Osteocyte (in vitro differentiated cells): ENCODE measurements at regions not wholly inside any gene's neighbourhood (a gene's known extent, or its start where the extent isn't known, plus 50 kb on each side); places are given as distances from the start of the nearest gene placed in this dataset.

Experiments
- DNase-seq: peaks from one replicate; pipeline ENCODE4 v3.0.0; 2021; ENCODE audit warnings: mixed read lengths; ENCODE audit not compliant: unreplicated experiment; ENCODE audit errors: extremely low spot score
- H3K27ac Mint-ChIP-seq: one replicate; pipeline ENCODE4 v1.8.0; 2021; ENCODE audit warnings: mild to moderate bottlenecking, mixed read lengths; ENCODE audit not compliant: unreplicated experiment
- H3K27me3 Mint-ChIP-seq: one replicate; pipeline ENCODE4 v1.8.0; 2021; ENCODE audit warnings: mixed read lengths; ENCODE audit not compliant: unreplicated experiment
- H3K36me3 Mint-ChIP-seq: one replicate; pipeline ENCODE4 v1.8.0; 2021; ENCODE audit warnings: mixed read lengths; ENCODE audit not compliant: unreplicated experiment
- H3K4me1 Mint-ChIP-seq: one replicate; pipeline ENCODE4 v1.8.0; 2021; ENCODE audit warnings: mixed read lengths; ENCODE audit not compliant: unreplicated experiment
- H3K4me3 Mint-ChIP-seq: one replicate; pipeline ENCODE4 v1.8.0; 2021; ENCODE audit warnings: mild to moderate bottlenecking, moderate library complexity, mixed read lengths; ENCODE audit not compliant: unreplicated experiment
- H3K9me3 Mint-ChIP-seq: one replicate; pipeline ENCODE4 v1.8.0; 2021; ENCODE audit warnings: mixed read lengths; ENCODE audit not compliant: unreplicated experiment
- TF ChIP-seq, protein P1 (sequence below): fragments of 200-600 bp; sonication (generic); IDR thresholded peaks from 2 replicates; pipeline ENCODE4 v1.5.0; 2021; ENCODE audit warnings: antibody characterized with exemption, mild to moderate bottlenecking, moderate library complexity

DNA sequence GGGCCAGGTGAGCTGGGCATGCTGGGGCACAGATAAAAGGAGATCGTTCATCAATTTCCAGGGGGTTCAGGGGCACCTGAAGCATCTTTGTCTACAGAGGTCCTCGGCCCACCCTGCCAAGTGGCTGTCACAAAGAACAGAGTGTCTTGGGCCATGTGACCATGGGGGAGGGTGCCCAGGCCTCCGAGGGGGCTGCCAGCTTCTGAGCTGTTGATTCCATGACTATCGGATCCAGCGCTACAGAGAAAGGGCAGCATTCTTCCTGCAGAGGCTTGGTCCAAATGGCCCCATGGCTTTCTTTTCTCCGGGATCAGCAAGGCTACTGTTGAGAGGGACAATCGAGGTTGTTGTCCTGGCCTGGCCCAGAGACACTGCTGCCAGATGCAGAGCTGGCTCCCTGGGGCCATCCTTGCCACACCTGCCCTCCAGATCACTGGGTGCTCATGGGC is 289.2 kb downstream of the ZSWIM6 start:
- no peaks in the 10 kb centered on the region for H3K27me3 Mint-ChIP-seq
- DNase-seq = no peak
- H3K36me3 Mint-ChIP-seq = no peaks in the 10 kb centered on the region
- no peak overlapping the region for H3K4me3 Mint-ChIP-seq
- no peaks in the 10 kb centered on the region for H3K9me3 Mint-ChIP-seq
- TF ChIP-seq, protein P1, sequence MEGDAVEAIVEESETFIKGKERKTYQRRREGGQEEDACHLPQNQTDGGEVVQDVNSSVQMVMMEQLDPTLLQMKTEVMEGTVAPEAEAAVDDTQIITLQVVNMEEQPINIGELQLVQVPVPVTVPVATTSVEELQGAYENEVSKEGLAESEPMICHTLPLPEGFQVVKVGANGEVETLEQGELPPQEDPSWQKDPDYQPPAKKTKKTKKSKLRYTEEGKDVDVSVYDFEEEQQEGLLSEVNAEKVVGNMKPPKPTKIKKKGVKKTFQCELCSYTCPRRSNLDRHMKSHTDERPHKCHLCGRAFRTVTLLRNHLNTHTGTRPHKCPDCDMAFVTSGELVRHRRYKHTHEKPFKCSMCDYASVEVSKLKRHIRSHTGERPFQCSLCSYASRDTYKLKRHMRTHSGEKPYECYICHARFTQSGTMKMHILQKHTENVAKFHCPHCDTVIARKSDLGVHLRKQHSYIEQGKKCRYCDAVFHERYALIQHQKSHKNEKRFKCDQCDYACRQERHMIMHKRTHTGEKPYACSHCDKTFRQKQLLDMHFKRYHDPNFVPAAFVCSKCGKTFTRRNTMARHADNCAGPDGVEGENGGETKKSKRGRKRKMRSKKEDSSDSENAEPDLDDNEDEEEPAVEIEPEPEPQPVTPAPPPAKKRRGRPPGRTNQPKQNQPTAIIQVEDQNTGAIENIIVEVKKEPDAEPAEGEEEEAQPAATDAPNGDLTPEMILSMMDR = no peak
- peaks cover 12% of the 10 kb centered on the region for H3K4me1 Mint-ChIP-seq
- H3K27ac Mint-ChIP-seq = no peak overlapping the region

DNA sequence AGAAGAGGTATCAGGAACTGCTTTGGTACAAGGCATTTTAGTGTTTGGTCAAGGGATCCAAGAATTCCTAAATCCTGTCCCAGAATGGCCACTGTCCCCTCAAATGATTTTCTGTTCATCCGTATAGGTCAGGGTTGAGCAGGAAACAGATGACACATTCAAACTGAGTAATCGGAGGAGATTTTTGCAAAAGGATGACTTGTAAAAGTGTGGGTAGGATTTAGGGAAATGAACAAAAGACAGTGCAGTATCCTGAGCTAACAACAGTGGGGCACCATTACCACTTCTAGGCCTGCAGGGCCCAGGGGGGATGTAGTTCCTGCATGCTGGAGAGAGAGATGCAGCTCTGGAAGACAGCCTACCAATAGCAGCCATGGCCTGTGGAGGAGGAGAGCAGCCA is 290.1 kb downstream of the ZSWIM6 start:
- Mint-ChIP-seq H3K4me3 (no peak overlapping the region), H3K9me3 (no peaks in the 10 kb centered on the region), H3K4me1 (peaks cover 14% of the 10 kb centered on the region), H3K27ac (no peak overlapping the region), H3K36me3 (no peaks in the 10 kb centered on the region), H3K27me3 (no peaks in the 10 kb centered on the region)
- TF ChIP-seq, protein P1 = no peak
- no peak for DNase-seq

DNA sequence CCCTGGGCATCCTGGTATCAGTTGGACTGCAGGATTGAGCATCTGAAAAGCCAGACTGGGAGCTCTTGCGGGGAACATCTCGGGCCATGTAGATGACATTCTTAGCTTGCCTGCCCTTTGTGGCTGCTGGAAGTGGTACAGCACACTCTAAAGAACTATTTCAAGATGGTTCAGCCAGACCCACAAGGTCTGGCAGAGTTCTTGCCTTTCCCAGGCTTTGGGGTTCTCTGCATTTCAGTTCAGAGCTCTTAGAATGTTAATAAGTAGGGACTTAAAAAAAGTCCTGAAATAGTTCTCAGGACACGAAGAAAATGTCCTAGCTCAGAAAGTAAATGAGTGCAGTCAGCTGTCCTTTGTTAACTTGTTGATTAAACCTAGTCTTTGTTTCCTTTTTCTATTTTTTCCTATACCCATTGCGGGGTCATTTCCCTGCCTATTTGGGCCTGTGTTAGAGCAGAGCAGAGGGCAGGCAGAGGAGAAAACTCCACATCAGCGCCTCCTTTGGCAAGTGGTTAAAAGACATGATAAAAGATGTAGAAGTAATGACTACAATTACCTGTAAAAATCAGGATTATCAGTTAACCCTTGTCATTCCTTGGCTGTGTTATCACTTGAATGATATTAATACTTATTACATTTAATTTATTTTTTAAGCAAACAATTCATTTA is 291.5 kb downstream of the ZSWIM6 start:
- TF ChIP-seq, protein P1 = peak; percentile 36
- peaks cover 14% of the 10 kb centered on the region for H3K4me1 Mint-ChIP-seq
- peaks cover 4% of the 10 kb centered on the region for H3K27me3 Mint-ChIP-seq

DNA sequence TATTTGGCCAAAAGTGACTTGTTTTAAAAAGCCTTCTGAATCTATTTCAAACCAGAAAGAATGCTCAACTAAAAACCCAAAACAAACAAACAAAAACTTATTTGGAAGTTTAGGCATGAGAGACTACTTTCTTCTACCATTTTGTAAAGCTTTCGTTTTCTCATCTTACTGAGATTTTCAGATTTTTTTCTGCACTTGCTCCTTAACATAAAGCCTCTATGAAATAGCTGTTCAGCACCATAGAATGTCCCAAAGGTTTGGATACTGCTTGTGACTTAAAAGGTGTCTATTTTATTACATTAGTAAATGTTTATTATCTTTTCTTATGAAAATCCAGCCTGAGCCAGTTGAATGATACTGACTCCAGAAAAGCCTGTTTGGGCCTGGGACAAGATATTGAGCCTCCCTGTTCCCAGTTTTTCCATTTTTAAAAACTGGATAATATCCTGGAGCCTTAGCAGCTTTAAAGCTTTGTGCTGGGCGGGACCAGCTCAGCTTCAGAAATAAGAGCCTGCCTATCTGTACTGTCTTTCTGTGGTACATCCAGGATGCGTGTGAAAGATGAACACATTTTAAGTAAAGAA is 292.6 kb downstream of the ZSWIM6 start:
- Mint-ChIP-seq H3K27me3 (peaks cover 4% of the 10 kb centered on the region), H3K36me3 (no peaks in the 10 kb centered on the region), H3K4me1 (peaks cover 14% of the 10 kb centered on the region), H3K27ac (no peak overlapping the region), H3K4me3 (no peak overlapping the region), H3K9me3 (no peaks in the 10 kb centered on the region)
- TF ChIP-seq, protein P1 = no peak
- no peak for DNase-seq

More for the DNA sequence above, 291.5 kb downstream of the ZSWIM6 start:
- H3K4me3 Mint-ChIP-seq = no peak overlapping the region
- no peak overlapping the region for H3K27ac Mint-ChIP-seq
- DNase-seq = no peak
- H3K36me3 Mint-ChIP-seq = no peaks in the 10 kb centered on the region
- H3K9me3 Mint-ChIP-seq = no peaks in the 10 kb centered on the region

DNA sequence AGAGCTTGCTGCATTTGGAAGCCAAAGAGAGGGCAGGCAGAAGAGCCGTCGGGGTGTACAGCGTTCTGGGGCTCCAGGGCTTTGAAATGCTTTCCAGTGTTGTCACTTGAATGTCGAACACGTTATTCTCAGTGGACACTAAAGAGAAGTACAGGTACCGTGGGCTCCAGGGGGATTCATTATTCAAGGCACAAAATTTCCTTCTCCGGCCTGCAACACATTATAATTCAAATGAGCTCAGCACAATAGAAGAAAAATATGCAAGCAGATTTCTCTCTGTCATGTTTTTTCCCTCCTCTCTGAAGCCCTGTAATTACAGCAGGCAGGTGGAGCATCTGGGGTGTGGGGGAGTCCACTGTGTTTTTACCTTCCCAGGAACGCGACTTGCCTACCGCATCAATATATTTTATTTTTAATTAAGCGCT is 293.1 kb downstream of the ZSWIM6 start:
- TF ChIP-seq, protein P1 = no peak
- H3K27me3 Mint-ChIP-seq = peaks cover 4% of the 10 kb centered on the region
- no peak overlapping the region for H3K27ac Mint-ChIP-seq
- no peaks in the 10 kb centered on the region for H3K36me3 Mint-ChIP-seq
- no peak overlapping the region for H3K4me3 Mint-ChIP-seq
- H3K4me1 Mint-ChIP-seq = peaks cover 14% of the 10 kb centered on the region
- H3K9me3 Mint-ChIP-seq = no peaks in the 10 kb centered on the region
- no peak for DNase-seq
